Breast epithelium (tissue), 3 donors: ENCODE measurements at regions not wholly inside any gene's neighbourhood (a gene's known extent, or its start where the extent isn't known, plus 50 kb on each side); places are given as distances from the start of the nearest gene placed in this dataset.

Experiments
- CTCF ChIP-seq, 3 donors: fragments of 450-650 bp; IDR thresholded peaks; one replicate each; pipeline ENCODE4 v1.5.1; 2016 to 2017; ENCODE audit warnings: antibody characterized with exemption in 3 of 3, mild to moderate bottlenecking in 3 of 3, moderate library complexity in 3 of 3
- POLR2A ChIP-seq: fragments of 450-650 bp; IDR thresholded peaks from one replicate; pipeline ENCODE4 v1.6.1; 2016; ENCODE audit warnings: antibody characterized with exemption, mild to moderate bottlenecking, moderate library complexity
- POLR2AphosphoS5 ChIP-seq, 3 donors: sonication (generic); formaldehyde crosslinking; IDR thresholded peaks; one replicate each; pipeline ENCODE4 v1.6.1; 2017; ENCODE audit warnings: antibody characterized with exemption in 3 of 3

DNA sequence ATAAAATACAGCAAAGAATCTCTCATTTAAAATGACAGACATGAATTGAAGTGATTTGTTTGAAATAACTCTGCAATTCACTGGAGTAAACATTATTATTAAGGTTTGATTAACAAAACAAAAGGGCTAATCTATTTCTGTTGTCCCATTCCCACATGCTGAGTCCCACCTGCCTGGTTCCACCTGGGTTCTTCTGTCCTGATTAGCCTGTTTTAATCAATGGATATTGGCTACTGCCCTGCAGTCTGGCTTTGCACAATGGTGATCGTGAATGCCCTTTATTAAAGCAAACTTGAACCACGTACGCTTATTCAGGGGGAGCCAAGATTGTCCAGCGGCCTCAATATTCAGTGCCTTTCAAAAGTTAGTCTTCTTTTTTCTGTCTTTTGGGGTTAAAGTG, 72.8 kb upstream of the CDH19 start:
- TF ChIP-seq CTCF (IDR thresholded peaks at IDR 0.05), result no peak
- TF ChIP-seq POLR2A, result no peak
- no peak for TF ChIP-seq POLR2AphosphoS5 (IDR thresholded peaks at IDR 0.05)
